HEK293T (cell line): ENCODE measurements at regions not wholly inside any gene's neighbourhood (a gene's known extent, or its start where the extent isn't known, plus 50 kb on each side); places are given as distances from the start of the nearest gene placed in this dataset.
"Not testable (repeated sequence)": the region's sequence is repeated elsewhere in the genome, so short reads cannot be mapped to it uniquely, and the experiment has no call there.

Experiments
- CTCF ChIA-PET: fragments of 350-600 bp; formaldehyde crosslinking; extraction: SDS; loops from one replicate; lab custom pipeline; 2021; ENCODE audit warnings: antibody characterized with exemption, inconsistent platforms; lab: Yijun Ruan, JAX
- POLR2A ChIA-PET: fragments of 350-600 bp; formaldehyde crosslinking; extraction: SDS; loops from one replicate; lab custom pipeline; 2020; ENCODE audit warnings: antibody characterized with exemption, inconsistent platforms; lab: Yijun Ruan, JAX
- DNase-seq: peaks from one replicate; pipeline ENCODE4 v3.0.0; 2012; ENCODE audit warnings: mixed read lengths; ENCODE audit errors: extremely low spot score
- ARNT ChIP-seq: fragments of 450-650 bp; IDR thresholded peaks from 2 replicates; pipeline ENCODE4 v1.6.1; 2017; ENCODE audit warnings: mild to moderate bottlenecking
- BHLHE40 ChIP-seq: fragments of 450-650 bp; IDR thresholded peaks from 2 replicates; pipeline ENCODE4 v1.6.1; 2016; ENCODE audit warnings: mild to moderate bottlenecking, moderate library complexity, borderline replicate concordance
- CTBP1 ChIP-seq: fragments of 450-650 bp; IDR thresholded peaks from 2 replicates; pipeline ENCODE4 v1.6.1; 2016; ENCODE audit warnings: borderline replicate concordance
- ELF4 ChIP-seq: fragments of 450-650 bp; IDR thresholded peaks from 2 replicates; pipeline ENCODE4 v1.6.1; 2017; ENCODE audit warnings: antibody characterized with exemption
- FOXA1 ChIP-seq: fragments of 450-650 bp; IDR thresholded peaks from 2 replicates; pipeline ENCODE4 v1.6.1; 2016; ENCODE audit warnings: mild to moderate bottlenecking
- FOXK2 ChIP-seq: fragments of 450-650 bp; IDR thresholded peaks from 2 replicates; pipeline ENCODE4 v1.6.1; 2016; ENCODE audit warnings: mild to moderate bottlenecking
- FOXM1 ChIP-seq: fragments of 450-650 bp; IDR thresholded peaks from 2 replicates; pipeline ENCODE4 v1.6.1; 2017; ENCODE audit warnings: mild to moderate bottlenecking, borderline replicate concordance
- HDGF ChIP-seq: fragments of 450-650 bp; IDR thresholded peaks from 2 replicates; pipeline ENCODE4 v1.6.1; 2017; ENCODE audit warnings: antibody characterized with exemption, borderline replicate concordance
- L3MBTL2 ChIP-seq: fragments of 450-650 bp; conservative IDR thresholded peaks from 2 replicates; pipeline ENCODE4 v1.6.1; 2016; ENCODE audit warnings: mild to moderate bottlenecking
- LEF1 ChIP-seq: fragments of 450-650 bp; IDR thresholded peaks from 2 replicates; pipeline ENCODE4 v1.6.1; 2017; ENCODE audit warnings: mild to moderate bottlenecking, borderline replicate concordance
- NFRKB ChIP-seq: fragments of 450-650 bp; IDR thresholded peaks from 2 replicates; pipeline ENCODE4 v1.6.1; 2016; ENCODE audit warnings: mild to moderate bottlenecking, moderate library complexity
- SP1 ChIP-seq: fragments of 450-650 bp; IDR thresholded peaks from 2 replicates; pipeline ENCODE4 v1.6.1; 2017
- SUZ12 ChIP-seq: fragments of 450-650 bp; IDR thresholded peaks from 2 replicates; pipeline ENCODE4 v1.6.1; 2016; ENCODE audit warnings: mild to moderate bottlenecking
- TARDBP ChIP-seq: fragments of 450-650 bp; IDR thresholded peaks from 2 replicates; pipeline ENCODE4 v1.6.1; 2016
- ZNF384 ChIP-seq: fragments of 450-650 bp; IDR thresholded peaks from 2 replicates; pipeline ENCODE4 v1.6.1; 2016
- TF ChIP-seq, protein P1 (sequence below): fragments of 450-650 bp; IDR thresholded peaks from 2 replicates; pipeline ENCODE4 v1.6.1; 2016

DNA sequence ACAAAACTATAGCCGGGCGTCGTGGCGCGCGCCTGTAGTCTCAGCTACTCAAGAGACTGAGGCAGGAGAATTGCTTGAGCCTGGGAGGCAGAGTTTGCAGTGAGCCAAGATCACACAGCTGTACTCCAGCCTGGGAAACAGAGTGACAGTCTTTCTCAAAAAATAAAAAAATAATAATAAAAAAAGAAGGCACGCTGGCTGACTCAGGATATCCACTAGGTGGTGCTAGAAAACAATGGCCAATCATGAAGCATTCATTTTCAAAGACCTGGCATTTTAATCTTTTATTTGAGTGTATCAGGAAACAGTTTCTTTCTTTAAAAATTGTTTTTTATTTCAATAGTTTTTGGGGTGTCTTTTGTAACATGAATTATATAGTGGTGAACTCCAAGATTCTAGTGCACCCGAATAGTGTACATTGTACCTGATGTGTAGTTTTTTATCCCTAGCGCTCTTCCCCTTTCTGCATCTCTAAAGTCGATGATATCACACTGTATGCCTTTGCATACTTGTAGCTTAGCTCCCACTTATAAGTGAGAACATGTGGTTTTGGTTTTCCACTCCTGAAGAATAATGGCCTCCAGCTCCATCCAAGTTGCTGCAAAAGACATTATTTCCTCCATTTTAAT lies 88.6 kb downstream of the LYZL1 start:
- TF ChIP-seq ZNF384 (0 out of 2 replicates have a peak, but pooled peaks have one; percentile 50), CTBP1 (no peak)
- peak; percentile 39 for DNase-seq
- ChIA-PET POLR2A (no interaction called here), CTCF (interaction anchor here (0.6 kb wide), 1 partner anchor 16 kb away, joined by 4 read pairs; no protein-coding TSS in a partner anchor)

DNA sequence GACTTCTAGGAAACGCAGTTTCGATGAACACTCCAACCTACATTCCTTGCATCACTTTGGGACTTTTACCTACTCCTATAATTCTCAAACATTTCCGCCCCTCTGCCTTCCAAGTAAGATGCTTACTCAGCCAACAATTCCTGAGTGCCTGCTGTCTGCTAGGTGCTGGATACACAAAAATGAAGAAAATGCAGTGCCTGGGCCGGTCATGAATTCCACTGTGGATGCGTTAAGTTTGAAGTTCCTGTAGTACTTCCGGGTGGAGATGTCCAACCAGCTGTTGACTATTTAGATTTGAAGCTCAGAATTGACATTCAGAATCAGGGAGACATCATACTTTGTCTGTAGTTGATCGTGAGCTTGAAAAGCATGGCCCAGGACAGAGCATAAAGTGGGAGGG lies 89.2 kb downstream of the LYZL1 start:
- DNase-seq = no peak
- no peak for TF ChIP-seq BHLHE40
- no peak for TF ChIP-seq NFRKB
- no peak for TF ChIP-seq HDGF
- no peak for TF ChIP-seq SP1
- TF ChIP-seq, protein P1, sequence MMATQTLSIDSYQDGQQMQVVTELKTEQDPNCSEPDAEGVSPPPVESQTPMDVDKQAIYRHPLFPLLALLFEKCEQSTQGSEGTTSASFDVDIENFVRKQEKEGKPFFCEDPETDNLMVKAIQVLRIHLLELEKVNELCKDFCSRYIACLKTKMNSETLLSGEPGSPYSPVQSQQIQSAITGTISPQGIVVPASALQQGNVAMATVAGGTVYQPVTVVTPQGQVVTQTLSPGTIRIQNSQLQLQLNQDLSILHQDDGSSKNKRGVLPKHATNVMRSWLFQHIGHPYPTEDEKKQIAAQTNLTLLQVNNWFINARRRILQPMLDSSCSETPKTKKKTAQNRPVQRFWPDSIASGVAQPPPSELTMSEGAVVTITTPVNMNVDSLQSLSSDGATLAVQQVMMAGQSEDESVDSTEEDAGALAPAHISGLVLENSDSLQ = no peak
- no peak for TF ChIP-seq ELF4
- TF ChIP-seq CTBP1 = no peak
- TF ChIP-seq LEF1 = no peak
- no peak for TF ChIP-seq FOXM1
- TF ChIP-seq ARNT = no peak
- TF ChIP-seq TARDBP = no peak
- TF ChIP-seq FOXK2 = no peak
- TF ChIP-seq L3MBTL2 = no peak
- TF ChIP-seq FOXA1 = no peak
- TF ChIP-seq ZNF384 = no peak
- POLR2A ChIA-PET = no interaction called here
- CTCF ChIA-PET = no interaction called here

DNA sequence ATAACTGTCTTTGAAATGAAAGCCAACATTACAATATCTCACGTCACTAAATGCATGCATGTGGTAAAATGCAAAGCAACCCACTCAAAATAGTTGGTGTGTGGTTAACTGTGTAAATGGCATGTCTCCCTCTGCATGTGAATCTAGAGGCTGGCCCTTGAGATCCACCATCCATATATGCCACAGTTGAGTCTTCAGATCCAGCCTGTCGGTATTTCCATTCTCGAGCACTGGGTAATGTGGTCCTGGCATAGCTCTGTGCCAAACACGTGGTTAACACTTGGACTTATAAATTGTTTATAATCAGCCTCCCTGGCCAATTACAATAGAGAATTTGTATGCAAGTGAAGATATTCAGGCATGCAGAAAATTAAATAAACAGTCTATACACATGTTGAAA lies 90.3 kb downstream of the LYZL1 start:
- CTCF ChIA-PET = interaction anchor here (0.9 to 1.2 kb wide), 2 partner anchors 14 to 16 kb away, joined by 3 to 5 read pairs; no protein-coding TSS in a partner anchor
- TF ChIP-seq BHLHE40 = no peak
- no peak for TF ChIP-seq ELF4
- no peak for TF ChIP-seq FOXA1
- no peak for TF ChIP-seq SUZ12
- TF ChIP-seq NFRKB = no peak
- TF ChIP-seq ZNF384 = no peak
- TF ChIP-seq TARDBP = no peak
- no peak for TF ChIP-seq HDGF
- no peak for TF ChIP-seq LEF1
- TF ChIP-seq, protein P1 = no peak
- TF ChIP-seq ARNT = no peak
- TF ChIP-seq L3MBTL2 = no peak
- no peak for TF ChIP-seq FOXK2
- no peak for TF ChIP-seq CTBP1
- no peak for TF ChIP-seq FOXM1
- TF ChIP-seq SP1 = no peak
- POLR2A ChIA-PET = no interaction called here
- no peak for DNase-seq

DNA sequence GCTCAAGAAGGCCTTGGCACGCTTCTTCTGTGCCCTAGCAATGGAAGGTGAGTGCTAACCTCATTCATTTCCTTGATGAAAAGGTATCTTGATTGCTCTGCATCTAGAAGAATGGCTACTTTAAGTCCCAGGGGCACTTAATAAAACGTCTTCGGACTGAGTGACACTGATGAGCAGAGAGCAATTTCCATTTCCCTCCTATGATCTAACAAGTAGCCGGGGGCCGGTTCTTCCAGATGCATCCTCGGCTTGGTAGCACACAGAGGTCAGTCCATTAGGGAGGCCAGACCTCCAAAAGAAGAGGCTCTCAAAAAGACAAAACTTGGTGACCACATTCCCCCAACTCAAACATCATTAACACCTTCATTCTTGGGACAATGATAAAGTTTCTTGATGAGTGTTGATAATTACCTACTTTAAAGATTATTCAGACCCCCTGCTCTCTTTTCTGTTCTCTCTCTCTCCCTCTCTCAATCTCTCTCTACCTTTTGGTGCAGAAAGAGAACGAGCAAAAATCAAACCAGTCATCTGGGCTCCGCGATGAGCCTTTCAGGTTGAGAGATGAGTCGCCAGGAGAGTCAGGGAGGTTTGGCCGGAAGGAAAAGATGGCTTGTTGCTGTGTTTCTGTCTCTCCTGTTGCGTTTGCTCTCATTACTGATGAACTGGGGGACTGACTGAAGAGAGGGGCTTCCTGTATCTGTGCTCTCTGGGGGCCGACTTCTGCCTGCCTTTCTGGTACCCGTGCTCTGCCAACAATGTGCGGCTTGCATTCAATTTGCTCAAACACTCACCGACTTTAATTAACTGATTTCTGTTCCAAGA lies 91.1 kb downstream of the LYZL1 start:
- DNase-seq, POLR2A ChIA-PET: not testable (repeated sequence)
- CTCF ChIA-PET = interaction anchor here (0.9 to 1.2 kb wide), 2 partner anchors 13 to 15 kb away, joined by 3 to 5 read pairs; no protein-coding TSS in a partner anchor

DNA sequence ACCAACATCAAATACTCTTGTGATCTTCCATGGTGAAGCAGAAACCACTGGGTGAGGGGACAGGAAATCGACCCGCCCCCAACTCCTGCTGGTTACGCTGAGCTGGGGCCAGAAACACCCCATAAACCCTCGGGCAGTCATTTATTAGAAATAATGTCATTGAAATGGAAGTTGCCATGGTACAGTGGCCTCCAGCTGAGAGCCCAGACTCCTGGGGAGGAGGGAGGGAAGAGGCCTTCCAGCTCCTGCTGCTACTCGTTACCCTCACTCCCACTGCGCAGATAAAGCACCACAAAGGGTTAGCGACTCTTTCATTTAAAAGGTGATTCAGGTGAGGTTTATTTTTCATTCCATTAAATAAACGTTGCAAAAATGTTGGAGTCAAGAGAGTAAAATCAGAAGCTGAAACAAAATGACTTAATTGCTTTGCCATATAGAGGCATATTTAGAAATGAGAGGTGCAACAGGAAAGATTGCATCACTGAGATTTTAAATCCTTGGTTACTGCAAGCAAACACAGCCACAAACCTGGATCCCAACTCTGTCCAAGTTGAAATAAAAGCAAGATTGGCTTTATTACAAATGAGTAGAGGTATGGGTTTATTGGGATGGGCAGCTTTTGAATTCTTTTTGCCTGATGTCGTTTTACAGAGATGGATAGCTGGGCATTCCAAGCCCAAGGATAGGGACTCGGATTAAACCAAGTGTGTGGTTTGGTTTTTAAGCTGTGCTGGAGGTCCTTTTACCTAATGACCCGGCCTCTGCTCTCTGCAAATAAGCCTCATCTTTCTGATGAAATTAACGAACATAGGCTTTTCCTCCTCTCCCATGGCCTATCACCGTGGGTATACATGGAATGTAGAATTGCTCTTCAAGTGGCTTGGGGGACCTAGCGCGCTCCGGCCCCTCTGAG lies 92.0 kb downstream of the LYZL1 start:
- DNase-seq, POLR2A ChIA-PET: not testable (repeated sequence)
- CTCF ChIA-PET = interaction anchor here (0.9 kb wide), 1 partner anchor 11 kb away, joined by 3 read pairs; no protein-coding TSS in a partner anchor

DNA sequence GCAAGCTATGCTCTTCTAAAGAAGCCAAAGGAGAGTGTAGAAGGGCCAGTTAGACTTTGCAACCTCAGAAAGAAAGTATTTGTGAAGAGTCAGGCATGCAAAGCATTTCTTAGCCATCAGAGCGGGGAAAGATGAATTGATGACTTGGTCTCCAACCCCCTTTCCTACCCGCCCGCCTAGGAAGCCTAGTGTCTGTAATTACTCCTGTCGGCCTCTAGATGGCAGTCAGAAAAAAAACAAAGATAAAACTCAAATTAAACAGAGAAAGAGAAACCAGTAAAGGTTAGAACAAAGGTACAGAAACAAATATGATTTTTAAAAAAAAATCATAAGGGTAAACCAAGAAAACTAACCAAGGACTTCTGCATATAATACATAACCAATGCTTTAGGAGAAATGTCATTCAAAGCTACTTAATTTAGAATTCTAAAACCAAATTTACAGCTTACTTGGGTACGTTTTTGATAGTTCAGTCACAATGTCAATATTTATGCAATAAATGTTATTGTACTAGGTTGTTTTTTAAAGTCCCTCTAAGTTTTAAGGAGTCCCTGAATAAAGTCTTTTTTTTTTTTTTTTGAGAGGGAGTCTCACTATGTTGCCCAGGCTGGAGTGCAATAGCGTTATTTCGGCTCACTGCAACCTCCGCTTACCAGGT lies 97.6 kb downstream of the LYZL1 start:
- peak; percentile 22 for DNase-seq
- ChIA-PET POLR2A (no interaction called here), CTCF (interaction anchor here (0.5 to 1.1 kb wide), 10 partner anchors 9 to 750 kb away, joined by 3 to 7 read pairs (median 4); no protein-coding TSS in a partner anchor)
- TF ChIP-seq, protein P1 = no peak
- no peak for TF ChIP-seq SP1
- no peak for TF ChIP-seq BHLHE40
- TF ChIP-seq FOXK2 = no peak
- TF ChIP-seq FOXM1 = no peak
- no peak for TF ChIP-seq LEF1
- no peak for TF ChIP-seq FOXA1
- no peak for TF ChIP-seq ELF4
- no peak for TF ChIP-seq L3MBTL2
- TF ChIP-seq ARNT = no peak
- TF ChIP-seq SUZ12 = no peak
- TF ChIP-seq CTBP1 = no peak
- no peak for TF ChIP-seq TARDBP
- no peak for TF ChIP-seq NFRKB
